Uterus (tissue), 3 donors: ENCODE measurements at regions not wholly inside any gene's neighbourhood (a gene's known extent, or its start where the extent isn't known, plus 50 kb on each side); places are given as distances from the start of the nearest gene placed in this dataset.

Experiments used
- DNase-seq, 2 donors: peaks; one replicate each; pipeline ENCODE4 v3.0.0-alpha.2; 2019 to 2020
- H3K27ac ChIP-seq, 2 donors: fragments of 200-600 bp; sonication (generic); 1 replicate in 1 of 2; 2 replicates in 1 of 2; pipeline ENCODE4 v1.5.1; 2016 to 2018
- H3K27me3 ChIP-seq, 2 donors: fragments of 200-600 bp; sonication (generic); one replicate each; pipeline ENCODE4 v1.5.1; 2018 to 2019; ENCODE audit warnings: control low read depth in 1 of 2
- H3K36me3 ChIP-seq, 2 donors: fragments of 200-600 bp; sonication (generic); one replicate each; pipeline ENCODE4 v1.5.1; 2019; ENCODE audit warnings: control low read depth in 1 of 2
- H3K4me1 ChIP-seq, 2 donors: fragments of 200-600 bp; sonication (generic); one replicate each; pipeline ENCODE4 v1.5.1; 2018 to 2019; ENCODE audit warnings: control low read depth in 1 of 2
- H3K4me3 ChIP-seq, 2 donors: fragments of 200-600 bp; sonication (generic); 1 replicate in 1 of 2; 2 replicates in 1 of 2; pipeline ENCODE4 v1.5.1; 2018 to 2019; ENCODE audit warnings: mild to moderate bottlenecking in 1 of 2
- H3K9me3 ChIP-seq, 2 donors: fragments of 200-600 bp; sonication (generic); one replicate each; pipeline ENCODE4 v1.5.1; 2019; ENCODE audit warnings: control low read depth in 1 of 2
- POLR2A ChIP-seq, 2 donors: fragments of 450-650 bp; IDR thresholded peaks; one replicate each; pipeline ENCODE4 v1.6.1; 2016; ENCODE audit warnings: antibody characterized with exemption in 2 of 2, mild to moderate bottlenecking in 1 of 2, moderate library complexity in 1 of 2
- intact Hi-C: fragments of 100-400 bp; cut with DNase I; formaldehyde crosslinking; loops from one replicate; pipeline ENCODE4 v1.15.1; 2023; ENCODE audit warnings: low total_unique reads
- TF ChIP-seq, protein P1 (sequence below), 4 experiments: fragments of 200-600 bp in 2 of 4; fragments of 450-650 bp in 2 of 4; sonication (generic) in 2 of 4; IDR thresholded peaks; one replicate each; pipeline ENCODE4 v1.5.1; 2016 to 2019; ENCODE audit warnings: antibody characterized with exemption in 4 of 4, mild to moderate bottlenecking in 2 of 4, moderate library complexity in 1 of 4
- donor health status: DM: yes; HTN: yes; CAD: no.

DNA sequence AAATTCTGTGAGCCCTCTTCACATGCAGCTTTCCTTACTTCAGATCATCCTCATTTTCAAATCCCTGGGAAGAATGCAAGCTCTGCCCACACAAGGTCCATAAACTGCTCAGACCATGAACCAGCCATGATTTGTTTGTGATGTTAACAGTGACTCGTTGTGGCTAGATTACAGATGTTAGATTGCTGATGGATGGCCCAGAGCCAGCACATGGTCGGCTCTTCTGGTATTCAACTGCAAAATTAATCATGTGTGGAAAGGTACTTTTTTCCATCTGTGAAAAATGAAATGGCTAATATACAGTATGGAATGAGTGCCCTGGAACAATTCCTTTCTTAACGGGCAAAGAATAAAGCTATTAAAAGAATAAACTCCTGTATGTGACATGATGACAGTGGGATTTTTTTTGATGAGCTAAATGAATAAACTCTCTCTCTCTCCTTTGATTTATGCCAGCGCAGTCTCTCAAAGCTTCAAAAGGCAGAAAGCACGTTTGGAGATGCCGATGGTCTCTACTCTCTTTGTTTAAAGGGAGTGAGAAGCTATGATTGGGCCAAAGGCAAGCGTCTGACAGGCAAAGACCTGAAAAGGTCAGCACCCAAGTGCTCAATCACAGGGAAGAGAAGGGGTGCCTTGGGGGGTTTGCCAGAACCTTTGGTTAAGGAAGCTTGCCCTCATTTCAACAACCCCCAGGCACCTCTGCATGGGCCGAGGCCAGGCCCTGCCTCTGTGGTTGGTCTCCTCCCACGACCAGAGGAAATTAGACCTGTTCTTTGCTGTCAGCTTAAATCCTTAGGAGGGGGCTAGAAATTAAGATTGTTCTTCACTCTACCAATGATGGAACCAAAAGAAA is 444.0 kb upstream of the NFE2L3 start:
- H3K27ac ChIP-seq, result peak overlapping the region; percentile 65 to 79
- intact Hi-C loops, result no loop called here
- TF ChIP-seq, protein P1, sequence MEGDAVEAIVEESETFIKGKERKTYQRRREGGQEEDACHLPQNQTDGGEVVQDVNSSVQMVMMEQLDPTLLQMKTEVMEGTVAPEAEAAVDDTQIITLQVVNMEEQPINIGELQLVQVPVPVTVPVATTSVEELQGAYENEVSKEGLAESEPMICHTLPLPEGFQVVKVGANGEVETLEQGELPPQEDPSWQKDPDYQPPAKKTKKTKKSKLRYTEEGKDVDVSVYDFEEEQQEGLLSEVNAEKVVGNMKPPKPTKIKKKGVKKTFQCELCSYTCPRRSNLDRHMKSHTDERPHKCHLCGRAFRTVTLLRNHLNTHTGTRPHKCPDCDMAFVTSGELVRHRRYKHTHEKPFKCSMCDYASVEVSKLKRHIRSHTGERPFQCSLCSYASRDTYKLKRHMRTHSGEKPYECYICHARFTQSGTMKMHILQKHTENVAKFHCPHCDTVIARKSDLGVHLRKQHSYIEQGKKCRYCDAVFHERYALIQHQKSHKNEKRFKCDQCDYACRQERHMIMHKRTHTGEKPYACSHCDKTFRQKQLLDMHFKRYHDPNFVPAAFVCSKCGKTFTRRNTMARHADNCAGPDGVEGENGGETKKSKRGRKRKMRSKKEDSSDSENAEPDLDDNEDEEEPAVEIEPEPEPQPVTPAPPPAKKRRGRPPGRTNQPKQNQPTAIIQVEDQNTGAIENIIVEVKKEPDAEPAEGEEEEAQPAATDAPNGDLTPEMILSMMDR (IDR thresholded peaks at IDR 0.05), result no peak
- no peak for TF ChIP-seq POLR2A (IDR thresholded peaks at IDR 0.05)

DNA sequence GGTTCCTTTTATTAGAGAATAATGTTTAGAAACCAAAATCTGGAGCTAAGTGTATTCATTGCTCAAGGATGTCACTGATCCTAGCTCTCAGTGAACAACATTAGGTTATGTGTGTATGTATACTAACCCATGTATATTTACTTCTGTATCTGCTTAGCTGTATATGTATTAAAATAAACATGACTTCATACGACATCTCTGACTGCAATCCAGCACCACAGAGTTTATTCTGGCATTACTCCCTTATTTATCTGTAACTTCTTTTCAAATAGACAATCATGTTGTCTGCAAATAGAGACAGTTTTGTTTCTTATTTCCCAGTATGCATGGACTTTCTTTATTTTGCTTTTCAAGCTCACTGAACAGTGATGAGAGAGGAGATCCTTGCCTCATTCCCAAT is 441.0 kb upstream of the NFE2L3 start:
- Histone ChIP-seq H3K27me3 (no peaks in the 10 kb centered on the region), H3K9me3 (no peaks in the 10 kb centered on the region), H3K4me3 (no peak overlapping the region), H3K4me1 (peaks cover 0 to 6% of the 10 kb centered on the region in 2 donors), H3K27ac (no peak overlapping the region), H3K36me3 (no peaks in the 10 kb centered on the region)
- TF ChIP-seq, protein P1 (IDR thresholded peaks at IDR 0.05), result no peak
- TF ChIP-seq POLR2A (IDR thresholded peaks at IDR 0.05), result no peak
- DNase-seq, result no peak
- intact Hi-C loops, result no loop called here

More for the DNA sequence above, 444.0 kb upstream of the NFE2L3 start:
- H3K9me3 ChIP-seq, result no peaks in the 10 kb centered on the region
- DNase-seq, result no peak
- H3K27me3 ChIP-seq, result no peaks in the 10 kb centered on the region
- peaks cover 0 to 6% of the 10 kb centered on the region in 2 donors for H3K4me1 ChIP-seq
- no peak overlapping the region for H3K4me3 ChIP-seq
- H3K36me3 ChIP-seq, result no peaks in the 10 kb centered on the region

DNA sequence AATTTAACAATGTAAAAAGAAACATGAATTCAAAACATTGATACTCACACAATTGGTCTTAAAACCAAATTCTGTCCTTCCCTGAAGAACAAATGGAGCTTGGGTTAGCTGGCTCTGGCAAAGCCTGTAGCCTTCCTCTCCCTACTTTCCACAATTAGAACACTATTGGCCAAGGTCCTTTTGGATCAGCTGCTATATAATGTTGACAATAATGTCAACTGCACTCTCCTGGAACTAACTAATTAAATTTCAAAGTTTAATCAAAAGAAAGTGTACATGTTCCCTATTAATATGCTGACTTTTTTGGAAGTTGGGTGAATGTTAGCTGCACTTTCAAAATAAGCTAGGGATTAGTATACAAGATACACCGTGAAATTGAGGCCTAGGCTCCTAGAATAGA is 440.1 kb upstream of the NFE2L3 start:
- no peaks in the 10 kb centered on the region for H3K27me3 ChIP-seq
- no peaks in the 10 kb centered on the region for H3K36me3 ChIP-seq
- H3K9me3 ChIP-seq, result no peaks in the 10 kb centered on the region
- intact Hi-C loops, result no loop called here
- no peak overlapping the region for H3K4me3 ChIP-seq
- no peak for DNase-seq
- H3K27ac ChIP-seq, result peak overlapping the region in 1 of 2 donors; percentile 47
- TF ChIP-seq POLR2A (IDR thresholded peaks at IDR 0.05), result no peak
- TF ChIP-seq, protein P1 (IDR thresholded peaks at IDR 0.05), result no peak
- H3K4me1 ChIP-seq, result peaks cover 0 to 6% of the 10 kb centered on the region in 2 donors

DNA sequence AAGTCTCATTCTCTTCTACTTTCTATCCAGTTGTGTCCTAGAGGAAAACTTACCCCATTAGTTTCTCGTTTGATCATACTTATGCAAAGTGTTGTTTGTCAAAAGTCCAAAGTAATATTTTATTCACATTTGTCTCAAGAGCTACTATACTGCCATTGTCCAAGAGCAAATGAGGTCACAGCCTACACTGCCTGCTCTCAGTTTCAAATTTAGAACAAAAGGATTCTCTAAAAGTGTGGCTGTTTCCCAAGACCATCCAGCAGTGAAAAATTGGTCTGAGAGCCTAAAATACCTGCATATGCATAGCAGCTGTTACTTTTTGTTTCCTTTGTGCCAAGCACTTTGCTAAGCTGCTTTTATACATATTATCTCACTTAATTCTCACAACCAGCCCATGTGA is 439.5 kb upstream of the NFE2L3 start:
- H3K36me3 ChIP-seq, result no peaks in the 10 kb centered on the region
- H3K4me1 ChIP-seq, result peaks cover 0 to 5% of the 10 kb centered on the region in 2 donors
- H3K27me3 ChIP-seq, result no peaks in the 10 kb centered on the region
- H3K4me3 ChIP-seq, result no peak overlapping the region
- peak overlapping the region in 1 of 2 donors; percentile 47 for H3K27ac ChIP-seq
- intact Hi-C loops, result no loop called here
- DNase-seq, result no peak
- TF ChIP-seq, protein P1 (IDR thresholded peaks at IDR 0.05), result no peak
- no peak for TF ChIP-seq POLR2A (IDR thresholded peaks at IDR 0.05)
- no peaks in the 10 kb centered on the region for H3K9me3 ChIP-seq

DNA sequence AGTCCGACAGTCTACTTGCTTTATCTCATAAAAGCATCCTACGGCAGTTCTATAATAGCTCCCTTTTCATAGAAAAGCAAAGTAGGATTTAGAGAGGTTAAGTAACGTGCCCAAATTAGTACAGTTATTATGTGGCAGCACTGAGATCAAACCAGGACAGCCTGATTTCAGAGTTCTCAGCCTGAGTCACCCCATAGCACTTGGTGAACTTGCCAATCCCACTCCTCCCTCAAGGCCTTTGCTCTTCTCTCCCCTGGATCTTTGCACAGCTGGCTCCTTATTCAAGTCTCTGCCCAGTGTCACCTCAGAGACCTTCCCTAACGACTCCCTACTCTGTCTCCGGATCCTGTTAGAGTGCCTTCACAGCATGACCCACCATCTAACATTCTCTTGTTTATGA is 438.0 kb upstream of the NFE2L3 start:
- no peaks in the 10 kb centered on the region for H3K9me3 ChIP-seq
- no peaks in the 10 kb centered on the region for H3K4me1 ChIP-seq
- peak overlapping the region in 1 of 2 donors; percentile 47 for H3K27ac ChIP-seq
- intact Hi-C loops, result no loop called here
- no peak overlapping the region for H3K4me3 ChIP-seq
- DNase-seq, result no peak
- H3K27me3 ChIP-seq, result no peaks in the 10 kb centered on the region
- TF ChIP-seq POLR2A (IDR thresholded peaks at IDR 0.05), result no peak
- TF ChIP-seq, protein P1 (IDR thresholded peaks at IDR 0.05), result no peak
- no peaks in the 10 kb centered on the region for H3K36me3 ChIP-seq
